Activated B cell treated with CpG ODN at 0.5 μM for 24 hours (primary cell): ENCODE measurements at regions not wholly inside any gene's neighbourhood (a gene's known extent, or its start where the extent isn't known, plus 50 kb on each side); places are given as distances from the start of the nearest gene placed in this dataset.

Source experiments
- ATAC-seq: fragments of 200-7000 bp; cut with Tn5 transposase; one replicate; pipeline ENCODE4 v1.10.0; 2021; ENCODE audit warnings: low read depth, mild to moderate bottlenecking, moderate library complexity
- CTCF ChIA-PET: fragments of 350-600 bp; sonication (Branson Sonifier 250); formaldehyde crosslinking; loops from one replicate; lab custom pipeline; 2021; ENCODE audit warnings: antibody characterized with exemption; lab: Charles Lee
- POLR2A ChIA-PET: fragments of 350-600 bp; sonication (Branson Sonifier 250); formaldehyde crosslinking; loops from one replicate; lab custom pipeline; 2021; ENCODE audit warnings: antibody characterized with exemption; lab: Charles Lee
- DNase-seq: peaks from one replicate; pipeline ENCODE4 v3.0.0; 2022
- H3K27ac Mint-ChIP-seq: one replicate; pipeline ENCODE4 v1.8.0; 2020; ENCODE audit warnings: mixed read lengths
- H3K27me3 Mint-ChIP-seq: one replicate; pipeline ENCODE4 v1.8.0; 2021; ENCODE audit warnings: mixed read lengths
- H3K36me3 Mint-ChIP-seq: one replicate; pipeline ENCODE4 v1.8.0; 2021; ENCODE audit warnings: low read depth, mixed read lengths
- H3K4me1 Mint-ChIP-seq: one replicate; pipeline ENCODE4 v1.8.0; 2021; ENCODE audit warnings: mixed read lengths
- H3K4me3 Mint-ChIP-seq: one replicate; pipeline ENCODE4 v1.8.0; 2020; ENCODE audit warnings: mild to moderate bottlenecking, mixed read lengths
- H3K9me3 Mint-ChIP-seq: one replicate; pipeline ENCODE4 v1.8.0; 2020; ENCODE audit warnings: mixed read lengths
- CTCF ChIP-seq: fragments of 200-600 bp; IDR thresholded peaks from one replicate; pipeline ENCODE4 v1.8.0; 2022; ENCODE audit warnings: antibody characterized with exemption, mild to moderate bottlenecking
- intact Hi-C: fragments of 100-400 bp; cut with micrococcal nuclease; formaldehyde crosslinking; loops from one replicate; pipeline ENCODE4 v1.15.1; 2024

GRCh38 chr12:98379106-98379505 is 136.3 kb upstream of the TMPO start:
- POLR2A ChIA-PET = no interaction called here
- no peaks in the 10 kb centered on the region for H3K36me3 Mint-ChIP-seq
- H3K27ac Mint-ChIP-seq = no peak overlapping the region
- H3K9me3 Mint-ChIP-seq = no peaks in the 10 kb centered on the region
- H3K4me1 Mint-ChIP-seq = no peaks in the 10 kb centered on the region
- H3K4me3 Mint-ChIP-seq = no peak overlapping the region
- DNase-seq (no peak), ATAC-seq (no peak)
- peaks cover 19% of the 10 kb centered on the region for H3K27me3 Mint-ChIP-seq
- CTCF ChIA-PET = no interaction called here
- no peak for TF ChIP-seq CTCF
- intact Hi-C loops = no loop called here

- no peaks in the 10 kb centered on the region for H3K9me3 Mint-ChIP-seq
- H3K4me1 Mint-ChIP-seq = no peaks in the 10 kb centered on the region
- no peak for ATAC-seq
- CTCF ChIA-PET = interaction anchor here (0.6 kb wide), 1 partner anchor 31 kb away, joined by 3 read pairs; no protein-coding TSS in a partner anchor
- TF ChIP-seq CTCF = no peak
- H3K36me3 Mint-ChIP-seq = no peaks in the 10 kb centered on the region
- H3K27ac Mint-ChIP-seq = no peak overlapping the region
- POLR2A ChIA-PET = no interaction called here
- no peak overlapping the region for H3K4me3 Mint-ChIP-seq
- peaks cover 4% of the 10 kb centered on the region for H3K27me3 Mint-ChIP-seq
- DNase-seq = no peak
- intact Hi-C loops = no loop called here
Measured at GRCh38 chr12:98385641-98386040, 129.7 kb upstream of the TMPO start.

- H3K4me3 Mint-ChIP-seq = no peak overlapping the region
- intact Hi-C loops = no loop called here
- H3K9me3 Mint-ChIP-seq = no peaks in the 10 kb centered on the region
Measured at GRCh38 chr12:98387444-98387843, 127.9 kb upstream of the TMPO start.

GRCh38 chr12:98388126-98388525 is 127.3 kb upstream of the TMPO start:
- CTCF ChIA-PET = no interaction called here
- H3K4me3 Mint-ChIP-seq = no peak overlapping the region
- POLR2A ChIA-PET = no interaction called here
- no peaks in the 10 kb centered on the region for H3K9me3 Mint-ChIP-seq
- intact Hi-C loops = no loop called here
- no peak for TF ChIP-seq CTCF
- no peaks in the 10 kb centered on the region for H3K4me1 Mint-ChIP-seq
- no peaks in the 10 kb centered on the region for H3K36me3 Mint-ChIP-seq
- H3K27ac Mint-ChIP-seq = no peak overlapping the region
- ATAC-seq (no peak), DNase-seq (no peak)
- peaks cover 13% of the 10 kb centered on the region for H3K27me3 Mint-ChIP-seq

More at GRCh38 chr12:98387444-98387843, 127.9 kb upstream of the TMPO start:
- DNase-seq = no peak
- TF ChIP-seq CTCF = no peak
- Mint-ChIP-seq H3K27me3 (peaks cover 13% of the 10 kb centered on the region), H3K4me1 (no peaks in the 10 kb centered on the region), H3K36me3 (no peaks in the 10 kb centered on the region), H3K27ac (no peak overlapping the region)
- ChIA-PET POLR2A (no interaction called here), CTCF (no interaction called here)
- no peak for ATAC-seq

DNA sequence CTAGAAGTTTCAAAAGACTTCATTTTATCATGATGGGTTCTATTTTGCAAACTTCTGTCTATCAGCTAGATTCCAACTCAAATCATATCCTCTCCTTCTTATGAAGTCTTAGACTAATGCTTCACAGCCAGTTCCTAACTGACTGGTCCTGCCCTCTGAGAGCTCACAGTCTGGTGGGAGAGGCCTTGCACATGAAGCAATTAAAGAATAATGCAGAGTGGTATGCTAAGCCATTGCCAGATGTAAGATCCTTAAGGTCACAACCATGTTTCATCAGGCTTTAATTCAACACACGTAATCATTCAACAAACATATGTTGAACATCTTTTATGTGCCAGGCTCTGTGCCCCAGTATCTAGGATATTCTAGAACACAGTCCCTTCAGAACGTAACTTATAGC is 125.8 kb upstream of the TMPO start:
- Mint-ChIP-seq H3K36me3 (no peaks in the 10 kb centered on the region), H3K27ac (no peak overlapping the region), H3K27me3 (peaks cover 17% of the 10 kb centered on the region), H3K4me1 (no peaks in the 10 kb centered on the region), H3K9me3 (no peaks in the 10 kb centered on the region), H3K4me3 (no peak overlapping the region)
- ATAC-seq = no peak
- ChIA-PET POLR2A (no interaction called here), CTCF (no interaction called here)
- DNase-seq = no peak
- TF ChIP-seq CTCF = no peak
- intact Hi-C loops = no loop called here
